Kidney (tissue), 13 donors: ENCODE measurements at regions not wholly inside any gene's neighbourhood (a gene's known extent, or its start where the extent isn't known, plus 50 kb on each side); places are given as distances from the start of the nearest gene placed in this dataset.

Experiments used
- DNase-seq, 5 donors: peaks; one replicate each; pipeline ENCODE4 v3.0.0-alpha.2; 2013 to 2020
- FAIRE-seq: peaks from 2 replicates; lab custom pipeline; 2012; peaks lifted over from hg19 to GRCh38; lab: Jason Lieb, UNC
- H3K27ac ChIP-seq, 2 donors: one replicate each; pipeline ENCODE4 v1.7.0; 2013; ENCODE audit warnings: low read depth in 2 of 2, low read length in 2 of 2, inconsistent platforms in 1 of 2
- H3K27me3 ChIP-seq: one replicate; pipeline ENCODE4 v1.7.1; 2013; ENCODE audit warnings: low read length, inconsistent platforms; ENCODE audit not compliant: control insufficient read depth, insufficient read depth
- H3K36me3 ChIP-seq, 3 donors: one replicate each; pipeline versions ENCODE4 v1.7.0 to v1.7.1; 2013; ENCODE audit warnings: low read length in 3 of 3, control low read depth in 1 of 3, inconsistent platforms in 1 of 3; ENCODE audit not compliant: insufficient read depth in 3 of 3, control insufficient read depth in 2 of 3
- H3K4me1 ChIP-seq, 3 donors: one replicate each; pipeline versions ENCODE4 v1.7.0 to v1.7.1; 2013; ENCODE audit warnings: low read length in 3 of 3, inconsistent platforms in 1 of 3, low read depth in 1 of 3; ENCODE audit not compliant: control insufficient read depth in 2 of 3, insufficient read depth in 2 of 3
- H3K4me3 ChIP-seq, 3 donors: one replicate each; pipeline versions ENCODE4 v1.7.0 to v1.8.1; 2013; ENCODE audit warnings: low read length in 3 of 3, control low read depth in 1 of 3, inconsistent platforms in 1 of 3
- H3K9ac ChIP-seq, 3 donors: one replicate each; pipeline versions ENCODE4 v1.7.0 to v1.7.1; 2013; ENCODE audit warnings: low read length in 3 of 3, control low read depth in 1 of 3, inconsistent platforms in 1 of 3
- H3K9me3 ChIP-seq, 3 donors: one replicate each; pipeline versions ENCODE4 v1.7.0 to v1.7.1; 2013; ENCODE audit warnings: low read length in 3 of 3, control low read depth in 1 of 3, inconsistent platforms in 1 of 3; ENCODE audit not compliant: control insufficient read depth in 2 of 3, insufficient read depth in 1 of 3
- intact Hi-C: fragments of 100-400 bp; cut with DNase I; formaldehyde crosslinking; loops from one replicate; pipeline ENCODE4 v1.11.1; 2022
- TF ChIP-seq, protein P1 (sequence below): IDR thresholded peaks from 3 replicates; pipeline ENCODE4 v1.5.1; 2012; ENCODE audit warnings: mild to moderate bottlenecking, moderate library complexity, borderline replicate concordance; ENCODE audit not compliant: insufficient read depth; ENCODE audit errors: extremely low read depth
- donor health status: control.
- donor health status: control.
- donor health status: control.
- donor health status: control.
- donor health status: control.
- donor health status: DM: yes; HTN: yes; CAD: no.
- donor health status: Normal renal cell carcinoma (clear cell type).

DNA sequence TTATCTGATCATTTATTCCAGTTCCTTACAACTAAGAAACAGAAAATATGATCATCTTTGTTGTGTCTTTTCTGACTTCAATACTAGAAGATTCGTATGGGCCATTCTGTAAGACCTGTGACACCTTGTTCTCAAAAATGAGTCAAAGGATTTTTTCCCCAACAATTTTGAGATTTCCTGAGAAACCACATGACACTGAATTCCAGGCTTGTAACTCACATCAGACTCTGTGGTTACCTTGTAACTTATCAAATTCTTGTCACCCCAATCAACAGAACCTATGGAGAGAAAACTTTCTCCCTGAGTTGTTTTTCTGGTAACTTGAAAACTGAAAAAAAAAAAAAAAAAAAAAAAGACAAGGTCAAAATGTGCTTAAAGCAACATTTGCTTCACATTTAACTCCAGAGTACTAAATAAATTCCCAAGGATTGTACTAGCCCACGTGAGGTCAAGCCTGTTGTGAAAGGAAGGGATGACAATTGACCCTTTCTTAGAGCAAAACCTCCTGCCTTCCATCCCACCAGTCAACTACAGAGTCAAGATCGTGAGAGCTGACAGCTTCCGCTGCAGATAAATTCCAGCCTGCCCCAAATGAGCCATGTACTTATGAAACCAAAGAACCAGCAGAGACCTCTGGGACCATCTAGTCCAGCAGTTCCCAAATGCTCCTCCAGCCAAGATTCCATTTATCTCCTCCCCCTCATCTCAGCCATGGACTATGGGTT, 140.3 kb downstream of the TBX18 start:
- TF ChIP-seq, protein P1, sequence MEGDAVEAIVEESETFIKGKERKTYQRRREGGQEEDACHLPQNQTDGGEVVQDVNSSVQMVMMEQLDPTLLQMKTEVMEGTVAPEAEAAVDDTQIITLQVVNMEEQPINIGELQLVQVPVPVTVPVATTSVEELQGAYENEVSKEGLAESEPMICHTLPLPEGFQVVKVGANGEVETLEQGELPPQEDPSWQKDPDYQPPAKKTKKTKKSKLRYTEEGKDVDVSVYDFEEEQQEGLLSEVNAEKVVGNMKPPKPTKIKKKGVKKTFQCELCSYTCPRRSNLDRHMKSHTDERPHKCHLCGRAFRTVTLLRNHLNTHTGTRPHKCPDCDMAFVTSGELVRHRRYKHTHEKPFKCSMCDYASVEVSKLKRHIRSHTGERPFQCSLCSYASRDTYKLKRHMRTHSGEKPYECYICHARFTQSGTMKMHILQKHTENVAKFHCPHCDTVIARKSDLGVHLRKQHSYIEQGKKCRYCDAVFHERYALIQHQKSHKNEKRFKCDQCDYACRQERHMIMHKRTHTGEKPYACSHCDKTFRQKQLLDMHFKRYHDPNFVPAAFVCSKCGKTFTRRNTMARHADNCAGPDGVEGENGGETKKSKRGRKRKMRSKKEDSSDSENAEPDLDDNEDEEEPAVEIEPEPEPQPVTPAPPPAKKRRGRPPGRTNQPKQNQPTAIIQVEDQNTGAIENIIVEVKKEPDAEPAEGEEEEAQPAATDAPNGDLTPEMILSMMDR: no peak
- FAIRE-seq: no peak

DNA sequence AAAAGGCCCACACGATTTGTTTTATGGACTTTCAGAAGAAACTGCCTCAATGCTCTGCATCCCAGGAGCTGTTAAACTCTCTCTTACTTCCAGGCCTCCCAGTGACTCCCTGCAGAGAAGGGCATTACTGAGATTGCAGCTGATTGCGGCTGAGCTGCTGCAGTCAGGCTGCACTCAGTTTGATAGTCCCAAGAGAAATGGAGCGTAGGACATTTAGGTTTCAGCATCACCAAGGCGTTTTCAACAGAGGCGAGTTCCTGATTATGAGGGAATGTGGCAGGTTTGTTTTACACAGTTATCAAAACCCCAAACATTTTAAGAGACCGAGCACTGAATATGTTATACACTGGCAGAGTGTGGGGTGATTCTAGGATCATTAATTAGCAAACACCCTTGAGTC, 145.6 kb downstream of the TBX18 start:
- H3K9me3 ChIP-seq: peaks cover 0 to 6% (median 0%) of the 10 kb centered on the region in 3 donors
- intact Hi-C loops: no loop called here
- H3K4me1 ChIP-seq: no peaks in the 10 kb centered on the region
- H3K27me3 ChIP-seq: no peaks in the 10 kb centered on the region
- no peak overlapping the region for H3K4me3 ChIP-seq
- FAIRE-seq (no peak), DNase-seq (no peak)
- no peak overlapping the region for H3K27ac ChIP-seq
- no peaks in the 10 kb centered on the region for H3K36me3 ChIP-seq
- TF ChIP-seq, protein P1: no peak
- no peak overlapping the region for H3K9ac ChIP-seq

More for the DNA sequence above, 140.3 kb downstream of the TBX18 start:
- Histone ChIP-seq H3K9me3 (peaks cover 0 to 3% (median 0%) of the 10 kb centered on the region in 3 donors), H3K27me3 (no peaks in the 10 kb centered on the region), H3K4me1 (no peaks in the 10 kb centered on the region), H3K4me3 (no peak overlapping the region), H3K9ac (no peak overlapping the region), H3K27ac (no peak overlapping the region), H3K36me3 (no peaks in the 10 kb centered on the region)
- intact Hi-C loops: no loop called here
- peak in 1 of 5 donors; percentile 43 for DNase-seq

DNA sequence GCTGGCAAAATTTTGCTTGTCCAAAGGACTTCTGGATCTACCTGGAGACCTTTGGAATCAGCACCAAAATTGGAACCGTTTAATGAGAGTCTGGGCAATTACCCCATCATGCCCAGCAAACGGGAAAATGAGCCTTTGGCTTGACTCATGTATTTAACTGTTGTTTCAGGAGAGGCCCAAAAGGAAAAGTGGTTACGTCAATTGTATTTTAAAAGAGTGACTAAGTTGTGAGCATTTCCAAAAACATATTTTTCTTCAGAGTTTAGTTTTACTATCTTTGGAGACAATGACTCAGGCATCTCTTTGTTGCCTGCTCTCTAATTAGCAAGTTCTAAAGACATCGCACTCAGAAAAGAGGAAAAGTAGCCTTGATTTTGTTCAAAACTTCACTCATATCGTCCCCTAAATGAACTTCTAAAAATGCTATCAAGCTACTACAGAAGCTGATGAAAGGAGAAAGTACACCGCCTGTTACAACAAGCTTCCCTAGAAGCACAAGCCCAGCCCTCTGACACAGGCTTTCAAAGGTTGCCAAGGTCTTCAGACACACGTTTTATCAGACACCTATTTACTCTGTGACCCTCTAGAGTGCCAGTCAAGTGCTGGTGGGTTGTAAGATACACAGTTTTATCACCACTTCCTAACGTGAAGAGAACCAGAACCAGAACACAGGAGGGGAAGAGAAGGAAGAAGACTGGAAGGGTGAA, 146.2 kb downstream of the TBX18 start:
- Histone ChIP-seq H3K9ac (no peak overlapping the region), H3K9me3 (peaks cover 0 to 6% (median 0%) of the 10 kb centered on the region in 3 donors), H3K36me3 (no peaks in the 10 kb centered on the region), H3K4me3 (no peak overlapping the region), H3K27me3 (no peaks in the 10 kb centered on the region), H3K4me1 (no peaks in the 10 kb centered on the region), H3K27ac (no peak overlapping the region)
- TF ChIP-seq, protein P1: no peak
- FAIRE-seq (no peak), DNase-seq (no peak)
- intact Hi-C loops: no loop called here
